ENCODE measurements at regions not wholly inside any gene's neighbourhood (a gene's known extent, or its start where the extent isn't known, plus 50 kb on each side); places are given as distances from the start of the nearest gene placed in this dataset.
"Not testable (repeated sequence)": the region's sequence is repeated elsewhere in the genome, so short reads cannot be mapped to it uniquely, and the experiment has no call there.

DNA sequence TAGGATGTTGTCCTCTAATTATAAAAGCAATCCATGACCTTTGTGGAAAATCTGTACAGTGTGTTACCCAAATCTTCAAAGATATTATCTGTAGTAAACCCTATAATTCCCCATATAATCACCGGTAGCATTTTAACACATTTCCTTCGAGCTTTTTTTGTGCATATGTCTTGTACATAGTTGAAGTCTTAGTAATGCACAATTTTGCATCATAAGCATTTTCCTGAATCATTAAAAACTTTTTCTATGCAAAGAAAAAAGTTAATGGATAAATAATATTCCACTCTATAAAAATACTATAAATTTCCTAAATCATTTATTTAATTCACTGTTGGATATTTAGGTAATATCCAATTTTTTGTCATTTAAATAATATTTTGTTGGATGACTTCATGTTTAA is 201.7 kb downstream of the RRAGC start:
- no peak for TF ChIP-seq CTCF (IDR thresholded peaks at IDR 0.05; ENCODE audit: low read depth, low read length)
- Histone ChIP-seq H3K27ac (no peak overlapping the region), H3K27me3 (no peaks in the 10 kb centered on the region), H3K4me3 (no peak overlapping the region), H3K36me3 (no peaks in the 10 kb centered on the region), H3K9me3 (ENCODE audit: low read depth) (no peaks in the 10 kb centered on the region), H3K4me1 (ENCODE audit: low read depth) (no peaks in the 10 kb centered on the region)
- no peak for DNase-seq (ENCODE audit: low read depth in 1 of 2, low spot score in 1 of 2)

- H3K36me3 ChIP-seq = no peaks in the 10 kb centered on the region
- no peak overlapping the region for H3K4me3 ChIP-seq
- no peaks in the 10 kb centered on the region for H3K27me3 ChIP-seq
- no peak for TF ChIP-seq CTCF (IDR thresholded peaks at IDR 0.05; ENCODE audit: low read depth, low read length)
- no peak for DNase-seq (ENCODE audit: low read depth in 1 of 2, low spot score in 1 of 2)
- no peaks in the 10 kb centered on the region for H3K4me1 ChIP-seq (ENCODE audit: low read depth)
- H3K27ac ChIP-seq = no peak overlapping the region
- H3K9me3 ChIP-seq (ENCODE audit: low read depth) = no peaks in the 10 kb centered on the region
Measured at GRCh38 chr1:38657207-38657840, 202.2 kb downstream of the RRAGC start.

DNA sequence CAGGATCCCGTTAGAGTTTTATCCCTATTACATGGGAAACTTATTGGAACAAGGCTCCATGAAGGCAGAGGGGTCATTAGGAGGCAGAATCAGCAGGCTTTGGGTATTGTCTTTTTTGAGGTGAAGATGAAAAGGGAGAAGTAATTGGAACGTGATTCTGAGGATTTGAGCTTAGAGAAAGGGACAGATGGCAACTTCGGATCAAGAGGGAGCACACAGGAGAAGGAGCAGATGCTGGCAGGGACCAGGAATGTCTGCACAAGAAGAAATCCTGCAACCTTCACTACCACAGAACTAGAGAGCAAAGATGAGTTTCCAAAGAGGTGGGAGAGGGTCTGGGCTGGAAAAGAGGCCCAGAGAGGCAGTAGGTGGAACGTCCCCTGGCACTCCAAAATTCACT is 202.8 kb downstream of the RRAGC start:
- Histone ChIP-seq H3K27me3 (no peaks in the 10 kb centered on the region), H3K9me3 (ENCODE audit: low read depth) (no peaks in the 10 kb centered on the region), H3K4me3 (no peak overlapping the region), H3K27ac (no peak overlapping the region), H3K36me3 (no peaks in the 10 kb centered on the region), H3K4me1 (ENCODE audit: low read depth) (no peaks in the 10 kb centered on the region)
- DNase-seq (ENCODE audit: low read depth in 1 of 2, low spot score in 1 of 2) = no peak
- no peak for TF ChIP-seq CTCF (IDR thresholded peaks at IDR 0.05; ENCODE audit: low read depth, low read length)

GRCh38 chr1:38652217-38652616 is 207.4 kb downstream of the RRAGC start:
- no peak overlapping the region for H3K4me3 ChIP-seq
- DNase-seq (ENCODE audit: low read depth in 1 of 2, low spot score in 1 of 2) = no peak
- no peak overlapping the region for H3K27ac ChIP-seq
- no peaks in the 10 kb centered on the region for H3K27me3 ChIP-seq
- no peak for TF ChIP-seq CTCF (IDR thresholded peaks at IDR 0.05; ENCODE audit: low read depth, low read length)
- H3K36me3 ChIP-seq = no peaks in the 10 kb centered on the region
- H3K9me3 ChIP-seq (ENCODE audit: low read depth) = no peaks in the 10 kb centered on the region
- no peaks in the 10 kb centered on the region for H3K4me1 ChIP-seq (ENCODE audit: low read depth)

GRCh38 chr1:38651669-38652068 is 207.9 kb downstream of the RRAGC start:
- Histone ChIP-seq H3K4me3 (no peak overlapping the region), H3K27ac (no peak overlapping the region), H3K36me3 (no peaks in the 10 kb centered on the region), H3K9me3 (ENCODE audit: low read depth) (no peaks in the 10 kb centered on the region), H3K4me1 (ENCODE audit: low read depth) (no peaks in the 10 kb centered on the region), H3K27me3 (no peaks in the 10 kb centered on the region)
- TF ChIP-seq CTCF (IDR thresholded peaks at IDR 0.05; ENCODE audit: low read depth, low read length) = no peak
- no peak for DNase-seq (ENCODE audit: low read depth in 1 of 2, low spot score in 1 of 2)

GRCh38 chr1:38648417-38648816 is 211.2 kb downstream of the RRAGC start:
- H3K4me1 ChIP-seq (ENCODE audit: low read depth) = no peaks in the 10 kb centered on the region
- H3K4me3 ChIP-seq = no peak overlapping the region
- no peaks in the 10 kb centered on the region for H3K27me3 ChIP-seq
- no peak for DNase-seq (ENCODE audit: low read depth in 1 of 2, low spot score in 1 of 2)
- H3K9me3 ChIP-seq (ENCODE audit: low read depth) = no peaks in the 10 kb centered on the region
- H3K36me3 ChIP-seq = no peaks in the 10 kb centered on the region
- H3K27ac ChIP-seq = no peak overlapping the region
- no peak for TF ChIP-seq CTCF (IDR thresholded peaks at IDR 0.05; ENCODE audit: low read depth, low read length)

DNA sequence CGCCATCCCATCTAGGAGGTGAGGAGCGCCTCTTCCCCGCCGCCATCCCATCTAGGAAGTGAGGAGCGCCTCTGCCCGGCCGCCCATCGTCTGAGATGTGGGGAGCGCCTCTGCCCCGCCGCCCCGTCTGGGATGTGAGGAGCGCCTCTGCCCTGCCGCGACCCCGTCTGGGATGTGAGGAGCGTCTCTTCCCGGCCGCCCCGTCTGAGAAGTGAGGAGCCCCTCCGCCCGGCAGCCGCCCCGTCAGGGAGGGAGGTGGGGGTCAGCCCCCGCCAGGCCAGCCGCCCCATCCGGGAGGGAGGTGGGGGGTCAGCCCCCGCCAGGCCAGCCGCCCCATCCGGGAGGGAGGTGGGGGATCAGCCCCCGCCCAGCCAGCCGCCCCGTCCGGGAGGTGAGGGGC is 212.2 kb downstream of the RRAGC start:
- H3K27ac ChIP-seq; H3K27me3 ChIP-seq; H3K36me3 ChIP-seq; H3K4me3 ChIP-seq; H3K9me3 ChIP-seq (ENCODE audit: low read depth); DNase-seq (ENCODE audit: low read depth in 1 of 2, low spot score in 1 of 2); H3K4me1 ChIP-seq (ENCODE audit: low read depth): not testable (repeated sequence)

Data from cardiac muscle cell (in vitro differentiated cells and primary cell).